GM10266 (cell line): ENCODE measurements at regions not wholly inside any gene's neighbourhood (a gene's known extent, or its start where the extent isn't known, plus 50 kb on each side); places are given as distances from the start of the nearest gene placed in this dataset.

ENCODE experiments used
- DNase-seq: peaks from one replicate; pipeline ENCODE4 v3.0.0; 2012; ENCODE audit errors: extremely low spot score
- TF ChIP-seq, protein P1 (sequence below): IDR thresholded peaks from 2 replicates; pipeline ENCODE4 v1.5.1; 2012; ENCODE audit warnings: mild to moderate bottlenecking, low read depth; ENCODE audit not compliant: control insufficient read depth, insufficient read depth; ENCODE audit errors: missing control alignments

DNA sequence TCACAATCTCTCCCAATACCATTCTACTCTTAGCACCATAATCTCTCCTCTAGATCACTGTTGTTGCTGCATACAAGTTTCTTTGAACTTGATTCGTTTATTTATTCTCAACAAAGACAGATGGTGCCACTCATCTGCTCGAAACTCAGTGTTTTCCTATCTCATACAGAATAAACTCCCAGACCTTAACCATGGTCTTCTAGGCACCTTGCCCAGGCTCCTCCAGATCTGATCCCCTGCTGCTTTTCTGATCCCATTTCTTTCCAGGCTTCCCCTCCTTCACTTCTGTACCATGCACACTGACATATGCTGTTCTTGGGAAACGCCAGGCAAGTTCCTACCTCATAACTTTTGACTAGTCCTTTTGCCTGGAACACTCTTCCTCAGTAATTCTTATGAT lies 645.7 kb downstream of the DNAJB9 start:
- TF ChIP-seq, protein P1, sequence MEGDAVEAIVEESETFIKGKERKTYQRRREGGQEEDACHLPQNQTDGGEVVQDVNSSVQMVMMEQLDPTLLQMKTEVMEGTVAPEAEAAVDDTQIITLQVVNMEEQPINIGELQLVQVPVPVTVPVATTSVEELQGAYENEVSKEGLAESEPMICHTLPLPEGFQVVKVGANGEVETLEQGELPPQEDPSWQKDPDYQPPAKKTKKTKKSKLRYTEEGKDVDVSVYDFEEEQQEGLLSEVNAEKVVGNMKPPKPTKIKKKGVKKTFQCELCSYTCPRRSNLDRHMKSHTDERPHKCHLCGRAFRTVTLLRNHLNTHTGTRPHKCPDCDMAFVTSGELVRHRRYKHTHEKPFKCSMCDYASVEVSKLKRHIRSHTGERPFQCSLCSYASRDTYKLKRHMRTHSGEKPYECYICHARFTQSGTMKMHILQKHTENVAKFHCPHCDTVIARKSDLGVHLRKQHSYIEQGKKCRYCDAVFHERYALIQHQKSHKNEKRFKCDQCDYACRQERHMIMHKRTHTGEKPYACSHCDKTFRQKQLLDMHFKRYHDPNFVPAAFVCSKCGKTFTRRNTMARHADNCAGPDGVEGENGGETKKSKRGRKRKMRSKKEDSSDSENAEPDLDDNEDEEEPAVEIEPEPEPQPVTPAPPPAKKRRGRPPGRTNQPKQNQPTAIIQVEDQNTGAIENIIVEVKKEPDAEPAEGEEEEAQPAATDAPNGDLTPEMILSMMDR: no peak
- no peak for DNase-seq

DNA sequence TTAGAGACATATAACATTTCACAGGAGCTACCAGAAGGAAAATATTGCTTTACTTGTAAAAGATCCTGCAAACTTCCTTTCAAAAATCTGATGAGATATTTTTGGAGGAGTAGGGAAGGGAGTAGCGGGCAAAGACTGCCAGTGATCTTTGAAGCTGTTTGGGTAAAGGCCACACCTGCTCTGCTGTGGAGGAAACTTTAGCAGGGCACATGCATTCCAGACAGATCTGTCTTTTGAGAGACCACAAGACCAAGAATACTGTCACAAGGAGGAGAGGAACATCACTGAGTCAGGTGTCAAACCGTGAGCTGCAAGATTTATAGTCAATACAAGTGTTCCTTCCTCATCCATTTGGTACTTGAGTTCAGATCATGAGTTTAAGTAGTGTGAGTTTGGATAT lies 654.4 kb downstream of the DNAJB9 start:
- TF ChIP-seq, protein P1: no peak
- DNase-seq: no peak

DNA sequence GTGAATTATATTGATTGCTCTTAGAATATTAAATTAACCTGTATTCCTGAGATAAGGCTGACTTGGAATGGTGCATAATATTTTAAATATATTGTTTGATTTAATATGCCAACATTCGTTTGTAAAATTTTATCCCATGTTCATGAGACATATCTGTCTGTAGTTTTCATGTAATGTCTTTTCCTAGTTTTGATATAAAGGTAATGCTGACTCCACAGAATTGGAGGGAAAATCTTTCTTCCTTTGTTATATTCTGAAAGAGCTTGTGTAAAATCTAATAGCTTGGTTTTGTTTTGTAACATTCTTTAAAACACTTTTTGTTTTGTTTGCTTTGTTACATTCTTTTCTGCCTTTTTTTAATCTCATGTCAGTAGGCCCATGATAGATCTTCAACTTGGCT lies 657.0 kb downstream of the DNAJB9 start:
- DNase-seq: no peak

DNA sequence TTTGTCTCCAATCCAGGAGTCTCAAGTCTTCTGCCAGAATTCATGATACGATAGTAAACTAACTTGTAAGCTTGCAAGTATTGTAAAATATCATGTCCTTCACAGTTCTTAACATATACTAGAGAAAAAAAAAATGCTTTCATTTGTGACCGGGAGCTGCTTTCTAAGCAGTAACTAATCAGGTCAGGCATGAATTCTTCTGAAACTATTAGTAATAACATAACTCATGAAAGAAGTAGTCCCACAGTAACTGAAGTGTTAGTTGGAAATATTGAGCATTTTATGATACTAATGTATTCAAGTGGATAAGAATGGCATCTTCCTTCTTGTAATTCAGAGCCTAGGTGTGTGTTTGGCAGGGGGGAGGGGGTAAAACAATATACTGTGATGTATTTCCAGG lies 665.6 kb downstream of the DNAJB9 start:
- no peak for DNase-seq
- TF ChIP-seq, protein P1: no peak

More for the DNA sequence above, 657.0 kb downstream of the DNAJB9 start:
- TF ChIP-seq, protein P1: no peak

DNA sequence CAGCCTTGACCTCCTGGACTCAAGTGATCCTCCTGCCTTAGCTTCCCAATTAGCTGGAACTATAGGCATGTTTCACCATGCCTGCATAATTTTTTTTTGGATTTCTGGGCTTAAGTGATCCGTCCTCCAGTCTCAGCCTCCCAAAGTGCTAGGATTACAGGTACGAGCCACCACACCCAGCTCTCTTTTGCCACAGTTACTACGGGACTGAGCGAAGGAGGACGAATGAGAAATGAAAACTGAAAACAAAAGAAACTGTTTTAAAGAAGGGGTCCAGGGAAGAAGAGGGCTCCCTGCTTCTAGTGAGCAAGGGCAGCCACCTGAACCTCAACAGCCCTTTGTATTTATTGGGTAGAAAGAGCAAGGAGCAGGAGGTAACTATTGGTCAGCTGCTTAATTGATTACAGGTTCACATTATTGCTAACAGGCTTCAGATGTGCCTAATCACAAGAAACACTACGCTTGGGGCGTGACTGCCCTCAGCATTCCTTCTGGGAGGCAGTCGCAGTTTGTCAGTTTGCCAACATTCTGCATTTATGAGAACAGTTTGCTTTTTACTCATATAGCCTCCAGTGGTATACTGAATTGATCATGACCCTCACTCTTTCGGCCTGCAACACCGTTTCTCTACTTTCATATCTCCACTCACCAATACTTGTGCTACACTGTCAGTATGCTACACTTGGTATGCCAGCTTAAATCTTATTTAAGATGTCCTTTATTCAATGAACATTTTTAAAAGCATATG lies 676.8 kb downstream of the DNAJB9 start:
- TF ChIP-seq, protein P1: no peak
- no peak for DNase-seq

DNA sequence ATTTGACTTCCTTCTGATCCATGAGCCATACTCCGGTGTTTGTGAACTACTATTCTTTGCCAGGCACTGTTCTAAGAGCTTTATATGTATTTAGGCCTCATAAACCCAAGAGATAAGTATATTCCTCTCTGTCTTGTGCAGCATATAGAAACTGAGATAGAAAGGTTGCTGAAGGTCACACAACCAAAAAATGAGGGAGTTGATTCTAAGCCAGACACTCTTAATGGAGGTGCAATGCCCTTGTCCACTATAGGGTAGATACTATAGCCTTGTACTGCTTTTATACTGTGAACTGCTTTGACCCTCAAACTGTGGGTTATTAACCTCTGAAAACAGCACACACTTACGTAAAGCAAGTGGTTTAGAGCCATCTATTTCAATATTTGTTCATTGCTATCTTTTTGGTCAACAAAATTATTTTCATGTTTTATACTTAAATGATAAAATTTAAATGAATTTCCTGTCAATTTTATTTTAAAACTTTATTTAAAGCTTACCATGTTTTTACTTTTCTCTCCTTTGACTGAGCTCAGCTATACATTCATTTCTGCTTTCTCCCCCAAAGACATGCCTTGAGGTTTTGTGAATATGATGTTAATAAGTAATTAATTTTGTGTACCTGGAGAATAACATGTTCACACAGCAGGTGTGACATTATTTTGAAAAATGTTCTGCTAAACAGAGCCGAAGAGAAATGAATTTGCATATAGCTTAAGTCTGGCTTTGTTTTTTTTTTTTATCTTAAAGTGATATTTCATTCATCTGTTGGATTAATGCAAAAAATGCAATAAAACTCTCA lies 687.3 kb downstream of the DNAJB9 start:
- no peak for DNase-seq
- TF ChIP-seq, protein P1: no peak

DNA sequence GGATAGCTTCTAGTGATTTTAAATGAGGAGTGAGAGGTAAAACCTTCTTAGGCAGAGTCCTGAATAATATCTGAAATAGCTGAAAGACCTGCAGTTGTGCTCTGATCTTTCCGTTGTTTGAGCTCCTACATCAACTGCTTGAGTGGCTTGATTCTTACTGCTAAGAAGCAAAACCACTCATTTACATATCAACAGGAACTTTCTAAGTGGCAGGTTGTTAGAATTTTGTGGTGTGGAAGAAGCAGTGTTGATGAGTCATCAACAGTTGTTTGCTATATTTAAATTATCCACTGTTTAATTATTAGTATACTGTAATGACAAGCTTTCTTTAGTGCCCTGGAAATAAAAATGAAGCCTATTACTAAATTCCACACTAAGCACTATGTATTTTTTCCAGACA lies 689.5 kb downstream of the DNAJB9 start:
- no peak for DNase-seq
- TF ChIP-seq, protein P1: no peak
